BLaER1 treated with 17β-estradiol and CSF1 and Interleukin-3, amounts not matched to agents 10 nM and 100 nM (cell line): ENCODE measurements at regions not wholly inside any gene's neighbourhood (a gene's known extent, or its start where the extent isn't known, plus 50 kb on each side); places are given as distances from the start of the nearest gene placed in this dataset.

ENCODE experiments used
- H3K27ac ChIP-seq, 11 experiments: shearing (Covaris generic); formaldehyde crosslinking; 2 replicates each; pipeline ENCODE4 v1.8.1; 2022
- H3K27me3 ChIP-seq, 11 experiments: shearing (Covaris generic); formaldehyde crosslinking; 2 replicates each; pipeline ENCODE4 v1.8.1; 2022
- H3K36me3 ChIP-seq, 11 experiments: shearing (Covaris generic); formaldehyde crosslinking; 2 replicates each; pipeline ENCODE4 v1.8.1; 2022
- H3K4me1 ChIP-seq, 10 experiments: shearing (Covaris generic); formaldehyde crosslinking; 2 replicates each; pipeline ENCODE4 v1.8.1; 2022
- H3K4me2 ChIP-seq, 11 experiments: shearing (Covaris generic); formaldehyde crosslinking; 2 replicates each; pipeline ENCODE4 v1.8.1; 2022
- H3K4me3 ChIP-seq, 10 experiments: shearing (Covaris generic); formaldehyde crosslinking; 2 replicates each; pipeline ENCODE4 v1.8.1; 2022
- H3K9ac ChIP-seq, 11 experiments: shearing (Covaris generic); formaldehyde crosslinking; 2 replicates each; pipeline ENCODE4 v1.8.1; 2022
- H3K9me3 ChIP-seq, 11 experiments: shearing (Covaris generic); formaldehyde crosslinking; replicated peaks in 1 of 11; 2 replicates each; pipeline ENCODE4 v1.8.1; 2022
- H4K20me1 ChIP-seq, 11 experiments: shearing (Covaris generic); formaldehyde crosslinking; 2 replicates each; pipeline ENCODE4 v1.8.1; 2022
- Cebpa-rat ChIP-seq, 11 experiments: shearing (Covaris generic); IDR thresholded peaks; 2 replicates each; pipeline ENCODE4 v1.8.1; 2022

GRCh38 chr5:125112196-125112595 lies 365.8 kb upstream of the ZNF608 start:
- peaks cover 5 to 15% (median 9%) of the 10 kb centered on the region in 10 experiments; a peak in 13 of 20 replicates for H3K4me1 ChIP-seq

GRCh38 chr5:125113328-125113727 lies 366.9 kb upstream of the ZNF608 start:
- H3K4me2 ChIP-seq = peak overlapping the region in 3 of 11 experiments; percentile 8 to 38 (median 14); a peak in 4 of 22 replicates

More at GRCh38 chr5:125112196-125112595, 365.8 kb upstream of the ZNF608 start:
- Histone ChIP-seq H3K27ac (no peak overlapping the region), H3K4me2 (no peak overlapping the region), H3K27me3 (peaks cover 0 to 74% (median 0%) of the 10 kb centered on the region in 11 experiments; a peak in 7 of 22 replicates), H3K36me3 (no peaks in the 10 kb centered on the region), H4K20me1 (0 out of 22 replicates have a peak, but pooled peaks cover 0 to 10% (median 0%) of the 10 kb centered on the region in 11 experiments), H3K9me3 (peaks cover 0 to 21% (median 9%) of the 10 kb centered on the region in 11 experiments; a peak in 9 of 22 replicates), H3K4me3 (no peak overlapping the region), H3K9ac (no peak overlapping the region)
- no peak for TF ChIP-seq Cebpa-rat (IDR thresholded peaks at IDR 0.05)

GRCh38 chr5:125115195-125115525 lies 368.7 kb upstream of the ZNF608 start:
- H3K4me2 ChIP-seq = peak overlapping the region in 9 of 11 experiments; percentile 0 to 40 (median 5); a peak in 11 of 22 replicates
- no peaks in the 10 kb centered on the region for H3K36me3 ChIP-seq
- peaks cover 0 to 22% (median 9%) of the 10 kb centered on the region in 11 experiments; a peak in 9 of 22 replicates for H3K9me3 ChIP-seq
- no peak overlapping the region for H3K9ac ChIP-seq
- H3K27me3 ChIP-seq = peaks cover 0 to 81% (median 0%) of the 10 kb centered on the region in 11 experiments; a peak in 7 of 22 replicates
- peaks cover 5 to 10% (median 9%) of the 10 kb centered on the region in 10 experiments; a peak in 12 of 20 replicates for H3K4me1 ChIP-seq
- no peak overlapping the region for H3K4me3 ChIP-seq
- 0 out of 22 replicates have a peak, but pooled peaks cover 0 to 10% (median 0%) of the 10 kb centered on the region in 11 experiments for H4K20me1 ChIP-seq
- no peak overlapping the region for H3K27ac ChIP-seq
- no peak for TF ChIP-seq Cebpa-rat (IDR thresholded peaks at IDR 0.05)

More at GRCh38 chr5:125113328-125113727, 366.9 kb upstream of the ZNF608 start:
- TF ChIP-seq Cebpa-rat (IDR thresholded peaks at IDR 0.05) = no peak
- no peak overlapping the region for H3K4me3 ChIP-seq
- H3K9me3 ChIP-seq = peaks cover 0 to 21% (median 9%) of the 10 kb centered on the region in 11 experiments; a peak in 9 of 22 replicates
- peaks cover 0 to 78% (median 0%) of the 10 kb centered on the region in 11 experiments; a peak in 7 of 22 replicates for H3K27me3 ChIP-seq
- peaks cover 5 to 10% (median 9%) of the 10 kb centered on the region in 10 experiments; a peak in 12 of 20 replicates for H3K4me1 ChIP-seq
- no peak overlapping the region for H3K27ac ChIP-seq
- 0 out of 22 replicates have a peak, but pooled peaks cover 0 to 10% (median 0%) of the 10 kb centered on the region in 11 experiments for H4K20me1 ChIP-seq
- no peak overlapping the region for H3K9ac ChIP-seq
- H3K36me3 ChIP-seq = no peaks in the 10 kb centered on the region

- Histone ChIP-seq H3K4me3 (no peak overlapping the region), H4K20me1 (0 out of 22 replicates have a peak, but pooled peaks cover 0 to 10% (median 0%) of the 10 kb centered on the region in 11 experiments), H3K9me3 (peaks cover 0 to 9% (median 0%) of the 10 kb centered on the region in 11 experiments; a peak in 2 of 22 replicates), H3K27me3 (peaks cover 0 to 61% (median 0%) of the 10 kb centered on the region in 11 experiments; a peak in 7 of 22 replicates), H3K36me3 (no peaks in the 10 kb centered on the region), H3K9ac (no peak overlapping the region), H3K4me2 (no peak overlapping the region), H3K27ac (no peak overlapping the region), H3K4me1 (peaks cover 5 to 10% (median 9%) of the 10 kb centered on the region in 10 experiments; a peak in 12 of 20 replicates)
- no peak for TF ChIP-seq Cebpa-rat (IDR thresholded peaks at IDR 0.05)
Observed at GRCh38 chr5:125117566-125117965, 371.1 kb upstream of the ZNF608 start.

- Histone ChIP-seq H3K27ac (no peak overlapping the region), H3K36me3 (no peaks in the 10 kb centered on the region), H3K4me1 (peaks cover 0 to 7% (median 5%) of the 10 kb centered on the region in 10 experiments; a peak in 8 of 20 replicates), H4K20me1 (0 out of 22 replicates have a peak, but pooled peaks cover 0 to 9% (median 0%) of the 10 kb centered on the region in 11 experiments), H3K27me3 (peaks cover 0 to 52% (median 0%) of the 10 kb centered on the region in 11 experiments; a peak in 7 of 22 replicates), H3K9me3 (peaks cover 0 to 9% (median 0%) of the 10 kb centered on the region in 11 experiments; a peak in 1 of 22 replicates), H3K4me3 (no peak overlapping the region), H3K9ac (no peak overlapping the region), H3K4me2 (no peak overlapping the region)
- no peak for TF ChIP-seq Cebpa-rat (IDR thresholded peaks at IDR 0.05)
Observed at GRCh38 chr5:125120012-125120411, 373.6 kb upstream of the ZNF608 start.

GRCh38 chr5:125125031-125125823 lies 378.8 kb upstream of the ZNF608 start:
- no peak for TF ChIP-seq Cebpa-rat (IDR thresholded peaks at IDR 0.05)
- H4K20me1 ChIP-seq = no peaks in the 10 kb centered on the region
- no peak overlapping the region for H3K9ac ChIP-seq

GRCh38 chr5:125126050-125126449 lies 379.6 kb upstream of the ZNF608 start:
- H3K27ac ChIP-seq = no peak overlapping the region
- no peaks in the 10 kb centered on the region for H4K20me1 ChIP-seq
- no peaks in the 10 kb centered on the region for H3K9me3 ChIP-seq
- H3K36me3 ChIP-seq = no peaks in the 10 kb centered on the region
- H3K27me3 ChIP-seq = peaks cover 0 to 3% (median 0%) of the 10 kb centered on the region in 11 experiments; a peak in 1 of 22 replicates
- no peak for TF ChIP-seq Cebpa-rat (IDR thresholded peaks at IDR 0.05)
- H3K9ac ChIP-seq = no peak overlapping the region
- no peaks in the 10 kb centered on the region for H3K4me1 ChIP-seq
- H3K4me3 ChIP-seq = no peak overlapping the region
- H3K4me2 ChIP-seq = no peak overlapping the region

More at GRCh38 chr5:125125031-125125823, 378.8 kb upstream of the ZNF608 start:
- Histone ChIP-seq H3K9me3 (no peaks in the 10 kb centered on the region), H3K27me3 (peaks cover 0 to 7% (median 0%) of the 10 kb centered on the region in 11 experiments; a peak in 1 of 22 replicates), H3K36me3 (no peaks in the 10 kb centered on the region), H3K4me3 (no peak overlapping the region), H3K27ac (no peak overlapping the region), H3K4me1 (no peaks in the 10 kb centered on the region), H3K4me2 (no peak overlapping the region)

- no peak for TF ChIP-seq Cebpa-rat (IDR thresholded peaks at IDR 0.05)
- no peak overlapping the region for H3K4me3 ChIP-seq
- H3K27me3 ChIP-seq = no peaks in the 10 kb centered on the region
Observed at GRCh38 chr5:125129151-125129806, 382.8 kb upstream of the ZNF608 start.

GRCh38 chr5:125130591-125130990 lies 384.2 kb upstream of the ZNF608 start:
- Histone ChIP-seq H3K36me3 (no peaks in the 10 kb centered on the region), H3K9me3 (no peaks in the 10 kb centered on the region), H3K27me3 (no peaks in the 10 kb centered on the region), H4K20me1 (no peaks in the 10 kb centered on the region), H3K27ac (no peak overlapping the region), H3K4me2 (no peak overlapping the region), H3K9ac (no peak overlapping the region), H3K4me3 (no peak overlapping the region), H3K4me1 (no peaks in the 10 kb centered on the region)
- no peak for TF ChIP-seq Cebpa-rat (IDR thresholded peaks at IDR 0.05)

More at GRCh38 chr5:125129151-125129806, 382.8 kb upstream of the ZNF608 start:
- H3K9ac ChIP-seq = no peak overlapping the region
- H3K27ac ChIP-seq = no peak overlapping the region
- H3K36me3 ChIP-seq = no peaks in the 10 kb centered on the region
- no peaks in the 10 kb centered on the region for H3K9me3 ChIP-seq
- H3K4me1 ChIP-seq = no peaks in the 10 kb centered on the region
- no peak overlapping the region for H3K4me2 ChIP-seq
- no peaks in the 10 kb centered on the region for H4K20me1 ChIP-seq
